WTC11 (cell line): ENCODE measurements at regions not wholly inside any gene's neighbourhood (a gene's known extent, or its start where the extent isn't known, plus 50 kb on each side); places are given as distances from the start of the nearest gene placed in this dataset.

Source experiments
- ATAC-seq: fragments of 200-7000 bp; cut with Tn5 transposase; 2 replicates; pipeline ENCODE4 v1.10.0; 2021; ENCODE audit warnings: mild to moderate bottlenecking, moderate library complexity
- CTCF ChIA-PET: fragments of 300-600 bp; sonication (Branson Sonifier 250); formaldehyde crosslinking; loops from one replicate; lab custom pipeline; 2021; ENCODE audit warnings: antibody characterized with exemption; lab: Charles Lee
- POLR2A ChIA-PET: fragments of 350-600 bp; sonication (Branson Sonifier 250); formaldehyde crosslinking; loops from one replicate; lab custom pipeline; 2021; ENCODE audit warnings: antibody characterized with exemption; lab: Charles Lee
- DNase-seq: peaks from one replicate; pipeline ENCODE4 v3.0.0; 2021; ENCODE audit warnings: low spot score
- H3K27ac Mint-ChIP-seq: 2 replicates; pipeline ENCODE4 v1.8.0; 2021; ENCODE audit warnings: mixed read lengths
- H3K27me3 Mint-ChIP-seq: 2 replicates; pipeline ENCODE4 v1.8.0; 2021; ENCODE audit warnings: low read depth, mild to moderate bottlenecking, moderate library complexity, mixed read lengths
- H3K36me3 Mint-ChIP-seq: 2 replicates; pipeline ENCODE4 v1.8.0; 2021; ENCODE audit warnings: mixed read lengths
- H3K4me1 Mint-ChIP-seq: 2 replicates; pipeline ENCODE4 v1.8.0; 2022; ENCODE audit warnings: mixed read lengths
- H3K4me3 Mint-ChIP-seq: 2 replicates; pipeline ENCODE4 v1.8.0; 2021; ENCODE audit warnings: mild to moderate bottlenecking, moderate library complexity, mixed read lengths
- H3K9me3 Mint-ChIP-seq: 2 replicates; pipeline ENCODE4 v1.8.0; 2021; ENCODE audit warnings: mixed read lengths
- AFF4 ChIP-seq: sonication (generic); formaldehyde crosslinking; IDR thresholded peaks from 2 replicates; pipeline ENCODE4 v1.8.1; 2023; ENCODE audit warnings: mild to moderate bottlenecking, missing genetic modification reagents, borderline replicate concordance
- CDX4 ChIP-seq: fragments of 250-450 bp; sonication (Bioruptor Pico); IDR thresholded peaks from 2 replicates; pipeline ENCODE4 v1.9.0; 2021; ENCODE audit warnings: moderate library complexity, mild to moderate bottlenecking, inconsistent platforms, borderline replicate concordance
- CREM ChIP-seq: sonication (generic); formaldehyde crosslinking; IDR thresholded peaks from 2 replicates; pipeline ENCODE4 v1.8.1; 2022; ENCODE audit warnings: mild to moderate bottlenecking, missing genetic modification reagents, moderate library complexity
- FOXK1 ChIP-seq: sonication (generic); formaldehyde crosslinking; IDR thresholded peaks from 2 replicates; pipeline ENCODE4 v1.8.0; 2022; ENCODE audit warnings: mild to moderate bottlenecking, moderate library complexity, missing genetic modification reagents
- GABPB1 ChIP-seq: sonication (generic); formaldehyde crosslinking; IDR thresholded peaks from 2 replicates; pipeline ENCODE4 v1.8.1; 2023; ENCODE audit warnings: mild to moderate bottlenecking, missing genetic modification reagents
- GRHL2 ChIP-seq: fragments of 250-450 bp; sonication (Bioruptor Pico); IDR thresholded peaks from 2 replicates; pipeline ENCODE4 v1.8.0; 2022; ENCODE audit warnings: mild to moderate bottlenecking, moderate library complexity; ENCODE audit not compliant: insufficient replicate concordance, severe bottlenecking
- IRF1 ChIP-seq: sonication (generic); formaldehyde crosslinking; IDR thresholded peaks from 2 replicates; pipeline ENCODE4 v1.8.0; 2023; ENCODE audit warnings: missing genetic modification reagents
- MAX ChIP-seq: sonication (generic); formaldehyde crosslinking; IDR thresholded peaks from 2 replicates; pipeline ENCODE4 v1.8.0; 2022; ENCODE audit warnings: mild to moderate bottlenecking, missing genetic modification reagents
- OVOL2 ChIP-seq: fragments of 250-450 bp; sonication (Bioruptor Pico); IDR thresholded peaks from 2 replicates; pipeline ENCODE4 v1.9.0; 2021; ENCODE audit warnings: mild to moderate bottlenecking, borderline replicate concordance
- PRRX2 ChIP-seq: fragments of 250-450 bp; sonication (Bioruptor Pico); IDR thresholded peaks from 2 replicates; pipeline ENCODE4 v1.8.0; 2021; ENCODE audit warnings: mild to moderate bottlenecking
- RORB ChIP-seq: fragments of 250-450 bp; sonication (Bioruptor Pico); IDR thresholded peaks from 2 replicates; pipeline ENCODE4 v1.9.0; 2021; ENCODE audit warnings: mild to moderate bottlenecking
- SP1 ChIP-seq: sonication (generic); formaldehyde crosslinking; conservative IDR thresholded peaks from 2 replicates; pipeline ENCODE4 v1.8.1; 2022; ENCODE audit warnings: missing genetic modification reagents
- TEAD1 ChIP-seq: sonication (generic); formaldehyde crosslinking; IDR thresholded peaks from 2 replicates; pipeline ENCODE4 v1.8.0; 2022; ENCODE audit warnings: mild to moderate bottlenecking, missing genetic modification reagents
- USF2 ChIP-seq: sonication (generic); formaldehyde crosslinking; IDR thresholded peaks from 2 replicates; pipeline ENCODE4 v1.8.1; 2023; ENCODE audit warnings: mild to moderate bottlenecking, missing genetic modification reagents, moderate library complexity
- ZNF138 ChIP-seq: sonication (generic); formaldehyde crosslinking; conservative IDR thresholded peaks from 2 replicates; pipeline ENCODE4 v1.8.1; 2022; ENCODE audit warnings: mild to moderate bottlenecking, moderate library complexity, missing genetic modification reagents
- ZNF232 ChIP-seq: sonication (generic); formaldehyde crosslinking; IDR thresholded peaks from 2 replicates; pipeline ENCODE4 v1.8.0; 2022; ENCODE audit warnings: mild to moderate bottlenecking, missing genetic modification reagents
- ZNF263 ChIP-seq: sonication (generic); formaldehyde crosslinking; IDR thresholded peaks from 2 replicates; pipeline ENCODE4 v1.8.1; 2022; ENCODE audit warnings: low read depth, mild to moderate bottlenecking, moderate library complexity, missing genetic modification reagents
- ZNF281 ChIP-seq: sonication (generic); formaldehyde crosslinking; IDR thresholded peaks from 2 replicates; pipeline ENCODE4 v1.8.0; 2023; ENCODE audit warnings: mild to moderate bottlenecking, missing genetic modification reagents
- ZNF396 ChIP-seq: fragments of 250-450 bp; sonication (Bioruptor Pico); IDR thresholded peaks from 2 replicates; pipeline ENCODE4 v1.8.0; 2021; ENCODE audit warnings: mild to moderate bottlenecking, moderate library complexity, borderline replicate concordance
- ZSCAN18 ChIP-seq: fragments of 250-450 bp; sonication (Bioruptor Pico); IDR thresholded peaks from 2 replicates; pipeline ENCODE4 v2.1.2; 2022; ENCODE audit warnings: mild to moderate bottlenecking, moderate library complexity

GRCh38 chr12:93977081-93977480, 171.3 kb upstream of the PLXNC1 start:
- TF ChIP-seq IRF1 (CRISPR knock-in tag) (no peak), OVOL2 (CRISPR knock-in tag) (no peak), ZNF396 (CRISPR knock-in tag) (no peak), MAX (CRISPR knock-in tag) (no peak), PRRX2 (CRISPR knock-in tag) (no peak), AFF4 (CRISPR knock-in tag) (no peak), RORB (no peak), CREM (no peak), ZNF232 (no peak), SP1 (CRISPR knock-in tag) (no peak), ZSCAN18 (CRISPR knock-in tag) (no peak), GRHL2 (CRISPR knock-in tag) (no peak), FOXK1 (CRISPR knock-in tag) (no peak), CDX4 (no peak), ZNF263 (CRISPR knock-in tag) (no peak), ZNF138 (CRISPR knock-in tag) (no peak), TEAD1 (CRISPR knock-in tag) (no peak), USF2 (CRISPR knock-in tag) (no peak), GABPB1 (CRISPR knock-in tag) (no peak), ZNF281 (CRISPR knock-in tag) (no peak)
- TF ChIP-seq, all 79 proteins: peak for 0
- ATAC-seq, result no peak
- no peaks in the 10 kb centered on the region for H3K36me3 Mint-ChIP-seq
- ChIA-PET POLR2A (no interaction called here), CTCF (no interaction called here)
- no peaks in the 10 kb centered on the region for H3K27me3 Mint-ChIP-seq
- 0 out of 2 replicates have a peak, but pooled peaks cover 8% of the 10 kb centered on the region for H3K9me3 Mint-ChIP-seq
- H3K4me3 Mint-ChIP-seq, result no peak overlapping the region
- H3K4me1 Mint-ChIP-seq, result no peaks in the 10 kb centered on the region
- no peak overlapping the region for H3K27ac Mint-ChIP-seq
- DNase-seq, result no peak
